ENCODE measurements at regions not wholly inside any gene's neighbourhood (a gene's known extent, or its start where the extent isn't known, plus 50 kb on each side); places are given as distances from the start of the nearest gene placed in this dataset.

DNA sequence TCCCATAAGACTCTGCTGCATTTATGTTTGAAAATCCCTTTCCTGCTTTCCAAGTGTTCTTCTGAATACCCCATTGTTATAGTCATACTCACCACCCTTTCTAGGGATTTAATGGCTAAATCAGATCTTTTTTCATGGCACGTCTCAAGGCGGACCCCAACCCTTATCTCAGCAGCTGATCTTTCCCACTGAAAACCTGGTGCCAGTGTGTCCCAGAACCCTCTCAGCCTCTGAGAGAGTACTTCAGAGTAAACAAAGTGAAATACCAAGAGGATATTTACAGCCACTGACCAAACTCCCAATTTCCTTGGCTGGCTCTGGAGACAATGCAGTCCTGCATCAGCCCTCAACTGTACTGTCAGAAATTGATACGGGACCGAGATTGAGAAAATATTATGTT is 101.7 kb downstream of the TMEM100 start:
- no peak overlapping the region for H3K4me3 ChIP-seq (ENCODE audit: low read depth, low read length)
- no peak for TF ChIP-seq MYC (IDR thresholded peaks at IDR 0.05; ENCODE audit: low read depth, low read length)
- TF ChIP-seq POLR2A (IDR thresholded peaks at IDR 0.05; ENCODE audit: extremely low read depth, insufficient read length) = no peak
- TF ChIP-seq, protein P1, sequence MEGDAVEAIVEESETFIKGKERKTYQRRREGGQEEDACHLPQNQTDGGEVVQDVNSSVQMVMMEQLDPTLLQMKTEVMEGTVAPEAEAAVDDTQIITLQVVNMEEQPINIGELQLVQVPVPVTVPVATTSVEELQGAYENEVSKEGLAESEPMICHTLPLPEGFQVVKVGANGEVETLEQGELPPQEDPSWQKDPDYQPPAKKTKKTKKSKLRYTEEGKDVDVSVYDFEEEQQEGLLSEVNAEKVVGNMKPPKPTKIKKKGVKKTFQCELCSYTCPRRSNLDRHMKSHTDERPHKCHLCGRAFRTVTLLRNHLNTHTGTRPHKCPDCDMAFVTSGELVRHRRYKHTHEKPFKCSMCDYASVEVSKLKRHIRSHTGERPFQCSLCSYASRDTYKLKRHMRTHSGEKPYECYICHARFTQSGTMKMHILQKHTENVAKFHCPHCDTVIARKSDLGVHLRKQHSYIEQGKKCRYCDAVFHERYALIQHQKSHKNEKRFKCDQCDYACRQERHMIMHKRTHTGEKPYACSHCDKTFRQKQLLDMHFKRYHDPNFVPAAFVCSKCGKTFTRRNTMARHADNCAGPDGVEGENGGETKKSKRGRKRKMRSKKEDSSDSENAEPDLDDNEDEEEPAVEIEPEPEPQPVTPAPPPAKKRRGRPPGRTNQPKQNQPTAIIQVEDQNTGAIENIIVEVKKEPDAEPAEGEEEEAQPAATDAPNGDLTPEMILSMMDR (IDR thresholded peaks at IDR 0.05; ENCODE audit: low read depth, low read length) = no peak
- TF ChIP-seq, protein P2, sequence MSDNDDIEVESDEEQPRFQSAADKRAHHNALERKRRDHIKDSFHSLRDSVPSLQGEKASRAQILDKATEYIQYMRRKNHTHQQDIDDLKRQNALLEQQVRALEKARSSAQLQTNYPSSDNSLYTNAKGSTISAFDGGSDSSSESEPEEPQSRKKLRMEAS (IDR thresholded peaks at IDR 0.05; ENCODE audit: low read depth, low read length) = no peak
- DNase-seq (ENCODE audit: low read depth) = no peak

DNA sequence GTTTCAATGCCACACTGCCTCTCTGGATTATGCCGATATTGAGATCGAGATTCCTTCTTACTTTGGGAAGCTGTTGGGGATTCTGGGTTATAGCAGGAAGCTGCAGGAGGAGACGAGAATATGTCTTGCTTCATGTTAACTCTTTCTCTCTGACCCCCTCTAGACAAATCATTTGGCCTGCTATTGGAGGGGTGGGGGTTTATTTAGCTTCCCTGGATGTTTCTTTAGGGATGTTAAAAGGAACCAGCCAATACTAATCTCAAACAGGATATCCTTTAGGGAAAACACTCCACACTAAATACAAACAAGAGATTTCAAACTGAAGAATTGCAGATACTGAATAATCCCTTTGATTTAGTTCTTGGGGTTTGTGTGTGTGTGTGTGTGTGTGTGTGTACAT is 102.6 kb downstream of the TMEM100 start:
- DNase-seq (ENCODE audit: low read depth) = no peak
- no peak for TF ChIP-seq POLR2A (IDR thresholded peaks at IDR 0.05; ENCODE audit: extremely low read depth, insufficient read length)
- TF ChIP-seq, protein P1 (IDR thresholded peaks at IDR 0.05; ENCODE audit: low read depth, low read length) = no peak

DNA sequence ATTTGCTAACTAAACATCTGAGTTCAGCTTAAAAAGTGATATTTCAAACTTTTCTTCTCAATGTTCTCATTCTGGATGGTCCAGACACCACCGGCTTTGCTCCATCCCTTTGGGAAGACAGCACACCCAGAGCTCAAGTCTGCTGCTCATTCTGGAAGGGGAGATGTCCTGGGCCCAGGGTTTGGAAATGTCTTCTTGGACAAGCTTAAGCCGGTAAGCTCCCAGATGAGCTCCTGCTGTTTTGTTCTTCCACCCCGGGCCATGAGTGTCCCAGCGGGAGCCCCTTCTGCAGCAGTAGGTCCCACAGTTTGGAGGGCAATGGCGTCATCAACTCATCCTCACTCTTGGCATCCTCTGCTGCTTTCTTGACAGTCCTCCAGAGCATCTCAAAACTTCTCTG is 105.2 kb downstream of the TMEM100 start:
- H3K4me3 ChIP-seq (ENCODE audit: low read depth, low read length) = no peak overlapping the region
- TF ChIP-seq, protein P2 (IDR thresholded peaks at IDR 0.05; ENCODE audit: low read depth, low read length) = no peak
- TF ChIP-seq MYC (IDR thresholded peaks at IDR 0.05; ENCODE audit: low read depth, low read length) = no peak
- TF ChIP-seq POLR2A (IDR thresholded peaks at IDR 0.05; ENCODE audit: extremely low read depth, insufficient read length) = no peak
- TF ChIP-seq, protein P1 (IDR thresholded peaks at IDR 0.05; ENCODE audit: low read depth, low read length) = no peak
- no peak for DNase-seq (ENCODE audit: low read depth)

More for the DNA sequence above, 102.6 kb downstream of the TMEM100 start:
- no peak overlapping the region for H3K4me3 ChIP-seq (ENCODE audit: low read depth, low read length)

DNA sequence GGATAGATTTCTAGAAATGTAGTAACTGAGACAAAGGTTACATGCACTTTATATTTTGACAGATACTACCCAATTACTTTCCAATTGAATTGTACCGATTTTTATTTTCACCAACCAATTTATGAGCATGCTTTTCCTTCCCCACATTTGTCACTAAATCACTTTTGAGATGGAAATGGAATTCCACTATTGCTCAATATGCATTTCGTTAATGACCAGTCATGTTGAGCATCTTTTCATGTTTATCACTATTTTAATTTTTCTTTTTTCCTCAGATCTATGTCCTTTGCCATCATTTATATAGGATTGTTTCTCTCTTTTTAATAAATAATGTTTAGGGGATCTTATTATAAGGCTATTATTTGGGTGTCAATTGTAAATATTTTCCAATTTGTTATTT is 102.8 kb upstream of the SMIM36 start:
- TF ChIP-seq, protein P1 (IDR thresholded peaks at IDR 0.05; ENCODE audit: low read depth, low read length) = no peak
- TF ChIP-seq, protein P2 (IDR thresholded peaks at IDR 0.05; ENCODE audit: low read depth, low read length) = no peak
- no peak for TF ChIP-seq POLR2A (IDR thresholded peaks at IDR 0.05; ENCODE audit: extremely low read depth, insufficient read length)
- TF ChIP-seq MYC (IDR thresholded peaks at IDR 0.05; ENCODE audit: low read depth, low read length) = no peak

DNA sequence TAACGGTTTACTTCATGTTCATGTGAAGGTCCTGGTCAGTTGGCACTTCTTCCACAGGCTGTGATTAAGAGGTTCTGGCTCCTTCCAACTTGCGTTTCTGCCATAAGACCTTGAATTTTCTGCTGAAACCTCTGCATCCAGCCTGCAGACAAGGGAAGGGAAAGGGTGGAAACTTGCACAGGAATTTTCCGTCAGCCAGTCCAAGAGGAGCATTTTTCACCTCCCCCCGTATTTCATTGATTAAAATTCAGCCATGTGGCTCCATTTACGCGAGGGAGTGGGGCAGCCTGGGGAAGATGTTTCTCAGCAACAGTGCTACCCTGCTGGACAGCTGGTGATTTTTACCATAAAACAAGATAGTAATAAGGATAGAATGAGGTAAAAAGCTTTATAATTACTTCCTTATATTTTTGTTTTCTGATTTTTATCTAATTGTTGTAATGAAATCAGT is 101.5 kb upstream of the SMIM36 start:
- no peak for DNase-seq (ENCODE audit: low read depth)
- H3K4me3 ChIP-seq (ENCODE audit: low read depth, low read length) = no peak overlapping the region
- TF ChIP-seq MYC (IDR thresholded peaks at IDR 0.05; ENCODE audit: low read depth, low read length) (no peak), POLR2A (IDR thresholded peaks at IDR 0.05; ENCODE audit: extremely low read depth, insufficient read length) (no peak)
- TF ChIP-seq, protein P1 (IDR thresholded peaks at IDR 0.05; ENCODE audit: low read depth, low read length) = no peak
- TF ChIP-seq, protein P2 (IDR thresholded peaks at IDR 0.05; ENCODE audit: low read depth, low read length) = no peak

More for the DNA sequence above, 102.8 kb upstream of the SMIM36 start:
- H3K4me3 ChIP-seq (ENCODE audit: low read depth, low read length) = no peak overlapping the region
- DNase-seq (ENCODE audit: low read depth) = no peak
